ENCODE measurements at regions not wholly inside any gene's neighbourhood (a gene's known extent, or its start where the extent isn't known, plus 50 kb on each side); places are given as distances from the start of the nearest gene placed in this dataset.
A peak's percentile ranks its signal among the peaks of the same experiment; 100 is the strongest.

- H3K27ac ChIP-seq = no peak overlapping the region
- H3K36me3 ChIP-seq = no peaks in the 10 kb centered on the region
- no peak overlapping the region for H3K4me3 ChIP-seq
- no peaks in the 10 kb centered on the region for H3K27me3 ChIP-seq
- peaks cover 0 to 23% (median 13%) of the 10 kb centered on the region in 4 donors for H3K9me3 ChIP-seq
- TF ChIP-seq, protein P1, sequence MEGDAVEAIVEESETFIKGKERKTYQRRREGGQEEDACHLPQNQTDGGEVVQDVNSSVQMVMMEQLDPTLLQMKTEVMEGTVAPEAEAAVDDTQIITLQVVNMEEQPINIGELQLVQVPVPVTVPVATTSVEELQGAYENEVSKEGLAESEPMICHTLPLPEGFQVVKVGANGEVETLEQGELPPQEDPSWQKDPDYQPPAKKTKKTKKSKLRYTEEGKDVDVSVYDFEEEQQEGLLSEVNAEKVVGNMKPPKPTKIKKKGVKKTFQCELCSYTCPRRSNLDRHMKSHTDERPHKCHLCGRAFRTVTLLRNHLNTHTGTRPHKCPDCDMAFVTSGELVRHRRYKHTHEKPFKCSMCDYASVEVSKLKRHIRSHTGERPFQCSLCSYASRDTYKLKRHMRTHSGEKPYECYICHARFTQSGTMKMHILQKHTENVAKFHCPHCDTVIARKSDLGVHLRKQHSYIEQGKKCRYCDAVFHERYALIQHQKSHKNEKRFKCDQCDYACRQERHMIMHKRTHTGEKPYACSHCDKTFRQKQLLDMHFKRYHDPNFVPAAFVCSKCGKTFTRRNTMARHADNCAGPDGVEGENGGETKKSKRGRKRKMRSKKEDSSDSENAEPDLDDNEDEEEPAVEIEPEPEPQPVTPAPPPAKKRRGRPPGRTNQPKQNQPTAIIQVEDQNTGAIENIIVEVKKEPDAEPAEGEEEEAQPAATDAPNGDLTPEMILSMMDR (IDR thresholded peaks at IDR 0.05) = no peak
- TF ChIP-seq POLR2AphosphoS5 (IDR thresholded peaks at IDR 0.05) (no peak), EP300 (IDR thresholded peaks at IDR 0.05) (no peak), POLR2A (IDR thresholded peaks at IDR 0.05) (no peak)
- intact Hi-C loops (cut with DNase I; ENCODE audit: low total_unique reads) = no loop called here
- no peaks in the 10 kb centered on the region for H3K4me1 ChIP-seq
- WGBS, 5 donors = 83 to 100% (median 86%) methylated on average over 1 of the region's 1 CpG
- DNase-seq = no peak
Measured at GRCh38 chrX:15107367-15107988, 162.4 kb downstream of the ASB9 start.

GRCh38 chrX:15098505-15098904, 171.4 kb downstream of the ASB9 start:
- Histone ChIP-seq H3K9me3 (no peaks in the 10 kb centered on the region), H3K27ac (no peak overlapping the region), H3K4me1 (no peaks in the 10 kb centered on the region), H3K36me3 (no peaks in the 10 kb centered on the region), H3K27me3 (no peaks in the 10 kb centered on the region), H3K4me3 (no peak overlapping the region)
- no peak for DNase-seq
- intact Hi-C loops (cut with DNase I; ENCODE audit: low total_unique reads) = no loop called here
- 61 to 88% (median 85%) methylated on average over 2 of the region's 2 CpGs for WGBS, 5 donors
- TF ChIP-seq POLR2A (IDR thresholded peaks at IDR 0.05) = no peak
- TF ChIP-seq, protein P1 (IDR thresholded peaks at IDR 0.05) = no peak
- TF ChIP-seq EP300 (IDR thresholded peaks at IDR 0.05) = no peak
- no peak for TF ChIP-seq POLR2AphosphoS5 (IDR thresholded peaks at IDR 0.05)

GRCh38 chrX:15087747-15088146, 182.1 kb downstream of the ASB9 start:
- H3K27ac ChIP-seq = no peak overlapping the region
- TF ChIP-seq POLR2AphosphoS5 (IDR thresholded peaks at IDR 0.05) (peak in 1 of 3 donors; percentile 6), EP300 (IDR thresholded peaks at IDR 0.05) (no peak), POLR2A (IDR thresholded peaks at IDR 0.05) (no peak)
- H3K9me3 ChIP-seq = no peaks in the 10 kb centered on the region
- 23 to 51% (median 43%) methylated on average over 5 of the region's 5 CpGs for WGBS, 5 donors
- H3K4me3 ChIP-seq = no peak overlapping the region
- no peaks in the 10 kb centered on the region for H3K4me1 ChIP-seq
- H3K36me3 ChIP-seq = no peaks in the 10 kb centered on the region
- no peaks in the 10 kb centered on the region for H3K27me3 ChIP-seq
- intact Hi-C loops (cut with DNase I; ENCODE audit: low total_unique reads) = no loop called here
- DNase-seq = peak; percentile 26 to 43

GRCh38 chrX:15073313-15073712, 196.6 kb downstream of the ASB9 start:
- intact Hi-C loops (cut with DNase I; ENCODE audit: low total_unique reads) = no loop called here
- Histone ChIP-seq H3K27ac (no peak overlapping the region), H3K36me3 (no peaks in the 10 kb centered on the region), H3K4me3 (no peak overlapping the region), H3K4me1 (no peaks in the 10 kb centered on the region), H3K27me3 (no peaks in the 10 kb centered on the region), H3K9me3 (no peaks in the 10 kb centered on the region)
- TF ChIP-seq EP300 (IDR thresholded peaks at IDR 0.05) (no peak), POLR2AphosphoS5 (IDR thresholded peaks at IDR 0.05) (no peak), POLR2A (IDR thresholded peaks at IDR 0.05) (no peak)
- TF ChIP-seq, protein P1 (IDR thresholded peaks at IDR 0.05) = no peak
- DNase-seq = peak in 1 of 2 donors; percentile 4
- 58 to 67% (median 63%) methylated on average over 7 of the region's 7 CpGs for WGBS, 5 donors

GRCh38 chrX:15072880-15073279, 197.0 kb downstream of the ASB9 start:
- intact Hi-C loops (cut with DNase I; ENCODE audit: low total_unique reads) = no loop called here
- H3K9me3 ChIP-seq = no peaks in the 10 kb centered on the region
- 60 to 87% (median 77%) methylated on average over 3 of the region's 3 CpGs for WGBS, 5 donors

More at GRCh38 chrX:15072880-15073279, 197.0 kb downstream of the ASB9 start:
- no peak for DNase-seq
- Histone ChIP-seq H3K27ac (no peak overlapping the region), H3K36me3 (no peaks in the 10 kb centered on the region), H3K4me3 (no peak overlapping the region), H3K4me1 (no peaks in the 10 kb centered on the region), H3K27me3 (no peaks in the 10 kb centered on the region)
- TF ChIP-seq, protein P1 (IDR thresholded peaks at IDR 0.05) = no peak
- TF ChIP-seq POLR2A (IDR thresholded peaks at IDR 0.05) (no peak), EP300 (IDR thresholded peaks at IDR 0.05) (no peak), POLR2AphosphoS5 (IDR thresholded peaks at IDR 0.05) (no peak)

Measured in stomach (tissue), 8 donors.